ENCODE measurements at regions not wholly inside any gene's neighbourhood (a gene's known extent, or its start where the extent isn't known, plus 50 kb on each side); places are given as distances from the start of the nearest gene placed in this dataset.

DNA sequence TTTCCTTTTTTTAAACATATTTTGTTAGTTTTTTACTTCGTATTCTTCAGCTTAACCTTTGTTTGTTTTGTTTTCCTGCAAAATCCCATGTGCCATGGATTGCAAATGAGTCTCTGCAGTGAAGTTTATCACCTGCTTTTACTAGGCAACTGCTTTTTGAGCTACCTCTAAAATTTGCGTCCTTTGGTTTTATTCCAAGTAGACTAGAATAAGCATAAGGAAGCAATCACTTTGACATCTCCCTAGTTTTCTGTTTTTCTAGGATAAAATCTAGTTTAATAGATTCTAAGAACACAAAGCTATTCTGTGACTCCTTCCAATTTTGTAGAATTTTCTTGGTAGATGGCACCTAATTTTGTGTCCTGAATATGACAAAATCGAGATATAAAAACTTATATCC, 1059.2 kb downstream of the OTOL1 start:
- H3K27ac ChIP-seq = no peak overlapping the region
- no peaks in the 10 kb centered on the region for H3K9me3 ChIP-seq (ENCODE audit: severe bottlenecking)
- H3K27me3 ChIP-seq (ENCODE audit: insufficient read depth, low read depth, severe bottlenecking) = no peaks in the 10 kb centered on the region
- TF ChIP-seq, protein P1, sequence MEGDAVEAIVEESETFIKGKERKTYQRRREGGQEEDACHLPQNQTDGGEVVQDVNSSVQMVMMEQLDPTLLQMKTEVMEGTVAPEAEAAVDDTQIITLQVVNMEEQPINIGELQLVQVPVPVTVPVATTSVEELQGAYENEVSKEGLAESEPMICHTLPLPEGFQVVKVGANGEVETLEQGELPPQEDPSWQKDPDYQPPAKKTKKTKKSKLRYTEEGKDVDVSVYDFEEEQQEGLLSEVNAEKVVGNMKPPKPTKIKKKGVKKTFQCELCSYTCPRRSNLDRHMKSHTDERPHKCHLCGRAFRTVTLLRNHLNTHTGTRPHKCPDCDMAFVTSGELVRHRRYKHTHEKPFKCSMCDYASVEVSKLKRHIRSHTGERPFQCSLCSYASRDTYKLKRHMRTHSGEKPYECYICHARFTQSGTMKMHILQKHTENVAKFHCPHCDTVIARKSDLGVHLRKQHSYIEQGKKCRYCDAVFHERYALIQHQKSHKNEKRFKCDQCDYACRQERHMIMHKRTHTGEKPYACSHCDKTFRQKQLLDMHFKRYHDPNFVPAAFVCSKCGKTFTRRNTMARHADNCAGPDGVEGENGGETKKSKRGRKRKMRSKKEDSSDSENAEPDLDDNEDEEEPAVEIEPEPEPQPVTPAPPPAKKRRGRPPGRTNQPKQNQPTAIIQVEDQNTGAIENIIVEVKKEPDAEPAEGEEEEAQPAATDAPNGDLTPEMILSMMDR (IDR thresholded peaks at IDR 0.05; ENCODE audit: low read depth, low read length) = no peak
- no peaks in the 10 kb centered on the region for H3K36me3 ChIP-seq
- H3K4me3 ChIP-seq (ENCODE audit: low read depth, low read length) = no peak overlapping the region
- no peak for DNase-seq

DNA sequence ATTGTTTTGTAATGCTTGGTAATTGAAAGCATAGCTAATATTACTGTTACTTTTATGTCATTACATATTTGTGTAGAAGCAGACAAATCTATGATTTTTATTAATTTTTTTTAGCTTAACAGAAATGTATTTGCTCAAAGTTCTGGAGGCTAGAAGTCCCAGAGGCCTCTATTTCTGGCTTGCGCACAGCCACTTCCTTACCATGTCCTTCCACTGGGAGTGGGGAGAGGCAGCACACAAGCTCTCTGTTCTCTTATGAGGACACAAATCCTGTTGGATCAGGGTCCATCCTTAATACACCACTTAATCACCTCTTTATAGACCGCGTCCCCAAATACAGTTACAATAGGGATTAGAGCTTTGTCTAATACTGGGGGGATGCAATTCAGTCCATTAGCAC, 1061.4 kb downstream of the OTOL1 start:
- no peaks in the 10 kb centered on the region for H3K27me3 ChIP-seq (ENCODE audit: insufficient read depth, low read depth, severe bottlenecking)
- no peak overlapping the region for H3K4me3 ChIP-seq (ENCODE audit: low read depth, low read length)
- H3K36me3 ChIP-seq = no peaks in the 10 kb centered on the region
- no peaks in the 10 kb centered on the region for H3K9me3 ChIP-seq (ENCODE audit: severe bottlenecking)
- TF ChIP-seq, protein P1 (IDR thresholded peaks at IDR 0.05; ENCODE audit: low read depth, low read length) = no peak
- peak; percentile 24 for DNase-seq
- H3K27ac ChIP-seq = no peak overlapping the region

DNA sequence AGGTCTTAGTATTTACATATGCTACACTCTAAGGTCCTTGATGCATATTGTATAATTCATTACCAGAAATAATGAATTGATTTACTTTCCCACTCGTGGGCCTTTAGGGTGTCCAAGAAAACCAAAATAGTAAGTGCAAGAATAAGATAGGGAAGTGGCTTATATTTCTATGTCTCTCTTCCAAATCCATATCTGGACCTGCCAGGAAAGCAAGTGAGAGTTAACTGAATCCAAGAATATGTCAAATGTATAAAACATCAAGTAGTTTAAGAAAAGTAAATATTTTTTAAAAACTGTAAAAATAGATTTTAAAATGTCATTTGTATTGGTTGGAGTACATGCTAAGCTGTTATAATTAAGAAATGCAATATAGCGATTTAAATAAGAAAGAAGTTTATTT, 1072.1 kb downstream of the OTOL1 start:
- Histone ChIP-seq H3K27ac (no peak overlapping the region), H3K4me3 (ENCODE audit: low read depth, low read length) (no peak overlapping the region), H3K9me3 (ENCODE audit: severe bottlenecking) (no peaks in the 10 kb centered on the region), H3K27me3 (ENCODE audit: insufficient read depth, low read depth, severe bottlenecking) (no peaks in the 10 kb centered on the region), H3K36me3 (no peaks in the 10 kb centered on the region)
- DNase-seq = no peak
- TF ChIP-seq, protein P1 (IDR thresholded peaks at IDR 0.05; ENCODE audit: low read depth, low read length) = no peak

DNA sequence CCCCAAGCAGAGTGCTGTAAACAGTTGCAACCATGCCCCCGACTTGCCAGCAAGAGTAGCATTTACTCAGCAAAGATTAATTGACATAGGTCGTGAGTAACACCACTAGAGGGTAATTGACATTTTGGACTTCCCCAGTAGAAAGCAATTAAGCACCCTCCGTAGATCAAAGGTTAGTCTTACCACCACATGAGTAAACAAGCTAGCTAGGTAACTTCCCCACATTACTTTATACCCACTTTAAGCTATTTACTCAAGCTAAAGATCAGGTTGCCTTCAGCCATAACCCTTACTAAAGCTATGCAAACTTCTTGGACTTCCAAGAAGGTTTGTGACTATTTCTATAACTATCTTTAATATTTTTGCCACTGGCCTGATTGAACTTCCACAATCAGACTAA, 1072.7 kb downstream of the OTOL1 start:
- no peak for DNase-seq
- no peaks in the 10 kb centered on the region for H3K27me3 ChIP-seq (ENCODE audit: insufficient read depth, low read depth, severe bottlenecking)
- no peaks in the 10 kb centered on the region for H3K9me3 ChIP-seq (ENCODE audit: severe bottlenecking)
- no peaks in the 10 kb centered on the region for H3K36me3 ChIP-seq
- no peak overlapping the region for H3K4me3 ChIP-seq (ENCODE audit: low read depth, low read length)
- TF ChIP-seq, protein P1 (IDR thresholded peaks at IDR 0.05; ENCODE audit: low read depth, low read length) = no peak
- H3K27ac ChIP-seq = no peak overlapping the region

DNA sequence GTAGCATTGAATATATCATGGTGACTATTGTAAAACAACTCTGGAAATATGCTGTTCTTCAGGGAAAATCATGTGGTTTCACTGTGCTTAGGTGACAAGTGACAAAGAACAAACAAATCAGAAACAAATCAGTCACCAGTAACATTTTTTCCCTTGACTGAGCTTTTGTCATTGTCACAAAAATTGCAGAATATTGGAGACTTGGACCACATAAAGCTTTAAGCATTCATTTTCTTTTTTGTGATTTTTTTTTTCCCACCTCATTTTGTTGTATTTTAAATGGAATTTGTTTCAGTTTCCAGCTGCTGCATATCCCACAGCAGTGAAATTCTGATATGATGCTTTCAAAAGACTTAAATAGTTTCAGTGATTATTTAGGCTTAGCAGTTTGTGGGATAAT, 1088.4 kb downstream of the OTOL1 start:
- no peak overlapping the region for H3K4me3 ChIP-seq (ENCODE audit: low read depth, low read length)
- DNase-seq = no peak
- H3K27me3 ChIP-seq (ENCODE audit: insufficient read depth, low read depth, severe bottlenecking) = no peaks in the 10 kb centered on the region
- H3K36me3 ChIP-seq = no peaks in the 10 kb centered on the region
- TF ChIP-seq, protein P1 (IDR thresholded peaks at IDR 0.05; ENCODE audit: low read depth, low read length) = no peak
- no peaks in the 10 kb centered on the region for H3K9me3 ChIP-seq (ENCODE audit: severe bottlenecking)
- no peak overlapping the region for H3K27ac ChIP-seq

DNA sequence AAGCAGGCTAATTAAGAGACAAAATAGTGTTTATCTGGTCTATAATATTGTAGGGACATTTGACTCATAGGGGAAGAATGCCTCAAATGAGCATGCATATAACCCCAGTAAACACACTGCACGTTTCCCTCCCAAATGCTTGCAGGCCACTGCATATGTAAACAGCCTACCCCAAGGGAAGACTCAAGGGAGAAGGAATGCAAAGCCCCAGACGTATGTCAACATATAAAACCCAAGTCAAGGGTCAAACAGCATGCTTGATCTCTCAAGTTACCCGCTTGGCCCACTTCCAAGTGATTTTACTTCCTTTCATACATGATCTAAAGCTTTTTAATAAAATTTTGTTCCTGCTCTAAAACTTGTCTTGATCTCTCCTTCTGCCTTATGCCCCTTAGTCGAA, 1090.0 kb downstream of the OTOL1 start:
- H3K36me3 ChIP-seq = no peaks in the 10 kb centered on the region
- TF ChIP-seq, protein P1 (IDR thresholded peaks at IDR 0.05; ENCODE audit: low read depth, low read length) = no peak
- H3K4me3 ChIP-seq (ENCODE audit: low read depth, low read length) = no peak overlapping the region
- no peak overlapping the region for H3K27ac ChIP-seq
- H3K9me3 ChIP-seq (ENCODE audit: severe bottlenecking) = no peaks in the 10 kb centered on the region
- no peaks in the 10 kb centered on the region for H3K27me3 ChIP-seq (ENCODE audit: insufficient read depth, low read depth, severe bottlenecking)
- DNase-seq = no peak
